HG03025 (cell line): ENCODE measurements at regions not wholly inside any gene's neighbourhood (a gene's known extent, or its start where the extent isn't known, plus 50 kb on each side); places are given as distances from the start of the nearest gene placed in this dataset.

Source experiments
- ATAC-seq: cut with Tn5 transposase; IDR thresholded peaks from one replicate; pipeline ENCODE4 v1.9.1; 2021; ENCODE audit warnings: mild to moderate bottlenecking, moderate library complexity; ENCODE audit not compliant: unreplicated experiment, low FRiP score

DNA sequence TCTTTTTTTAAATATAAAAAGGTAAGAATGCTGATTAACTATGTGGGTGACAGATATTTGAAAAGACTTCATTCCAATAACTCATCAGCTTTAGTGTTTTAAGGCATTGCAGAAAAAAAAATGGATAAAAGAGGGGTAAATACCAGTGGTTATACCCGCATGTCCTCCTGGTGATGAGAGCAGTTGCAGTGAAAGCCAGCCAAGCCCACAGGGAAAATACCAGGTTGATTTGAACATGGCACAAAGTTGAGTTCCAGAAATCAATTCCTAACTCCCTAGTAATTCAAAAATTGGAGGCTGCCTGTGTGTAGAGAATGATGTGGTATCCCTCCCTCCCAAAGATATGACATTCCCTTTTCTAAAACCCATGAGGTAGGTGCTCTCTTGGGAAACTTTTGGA is 453.2 kb upstream of the SOX9 start:
- ATAC-seq: no peak

- ATAC-seq: no peak
Measured at GRCh38 chr17:71668807-71669206, 452.0 kb upstream of the SOX9 start.

GRCh38 chr17:71677439-71677838 is 443.4 kb upstream of the SOX9 start:
- ATAC-seq: no peak

DNA sequence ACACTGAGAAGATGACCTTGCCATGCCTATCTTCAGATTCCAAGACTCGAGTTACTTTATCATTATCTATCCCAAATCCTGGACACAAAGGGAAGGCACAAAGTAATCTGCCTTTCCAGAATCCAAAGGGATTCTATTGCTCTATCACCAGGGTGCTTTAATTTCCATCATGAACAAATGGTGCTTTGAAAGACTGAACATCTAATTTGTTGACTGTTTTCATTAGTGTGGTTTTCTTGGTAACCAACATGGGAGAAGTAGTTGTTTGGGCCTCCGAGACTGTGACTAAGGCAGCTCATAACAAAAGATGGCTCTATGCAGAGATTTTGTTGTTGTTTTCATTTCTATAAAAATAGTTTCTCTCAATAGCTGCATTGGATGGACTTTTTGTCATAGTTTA is 441.0 kb upstream of the SOX9 start:
- no peak for ATAC-seq

- ATAC-seq: no peak
Measured at GRCh38 chr17:71681427-71682173, 439.2 kb upstream of the SOX9 start.

GRCh38 chr17:71682174-71682494 is 438.7 kb upstream of the SOX9 start:
- no peak for ATAC-seq

GRCh38 chr17:71689782-71690181 is 431.0 kb upstream of the SOX9 start:
- no peak for ATAC-seq

DNA sequence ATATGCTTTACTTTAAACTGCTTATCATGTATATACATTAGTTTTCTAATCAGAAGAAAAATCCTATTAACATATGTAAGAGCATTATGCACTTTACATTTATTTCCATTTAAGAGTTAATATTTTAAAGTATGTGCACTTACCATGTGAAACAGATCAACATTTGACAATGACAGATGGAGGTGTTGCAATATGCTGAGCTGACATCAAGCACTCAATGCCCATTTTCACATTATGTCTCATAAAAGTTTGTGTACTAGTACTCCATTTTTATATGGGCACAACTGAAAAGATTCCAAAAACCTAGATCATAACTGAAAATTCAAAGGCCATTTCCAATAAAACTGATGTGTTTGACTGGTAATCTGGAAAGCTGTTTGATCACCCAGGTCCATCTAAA is 420.9 kb upstream of the SOX9 start:
- ATAC-seq: no peak

DNA sequence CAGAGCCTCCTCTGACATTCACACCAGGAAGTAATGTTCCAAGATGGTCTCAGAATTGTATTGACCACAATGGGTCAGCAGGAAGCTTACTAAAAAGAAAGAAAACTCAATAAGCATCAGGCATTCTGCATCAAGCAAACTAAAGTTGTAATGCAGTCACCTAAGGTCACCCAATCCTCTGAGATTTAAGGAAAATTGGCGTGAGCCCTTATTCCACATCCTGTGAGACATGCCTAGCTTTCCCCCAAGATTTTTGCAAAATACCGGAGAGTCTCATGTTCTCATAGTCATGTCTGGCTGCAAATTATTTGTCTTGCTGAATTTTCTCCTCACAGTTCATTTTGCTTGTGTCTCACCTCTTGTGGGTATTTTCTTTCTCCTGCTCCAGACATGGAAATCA is 417.1 kb upstream of the SOX9 start:
- ATAC-seq: no peak

- no peak for ATAC-seq
Measured at GRCh38 chr17:71709271-71709890, 411.4 kb upstream of the SOX9 start.

- no peak for ATAC-seq
Measured at GRCh38 chr17:71709946-71710345, 410.9 kb upstream of the SOX9 start.

GRCh38 chr17:71710816-71711215 is 410.0 kb upstream of the SOX9 start:
- no peak for ATAC-seq

GRCh38 chr17:71713846-71714245 is 407.0 kb upstream of the SOX9 start:
- no peak for ATAC-seq

DNA sequence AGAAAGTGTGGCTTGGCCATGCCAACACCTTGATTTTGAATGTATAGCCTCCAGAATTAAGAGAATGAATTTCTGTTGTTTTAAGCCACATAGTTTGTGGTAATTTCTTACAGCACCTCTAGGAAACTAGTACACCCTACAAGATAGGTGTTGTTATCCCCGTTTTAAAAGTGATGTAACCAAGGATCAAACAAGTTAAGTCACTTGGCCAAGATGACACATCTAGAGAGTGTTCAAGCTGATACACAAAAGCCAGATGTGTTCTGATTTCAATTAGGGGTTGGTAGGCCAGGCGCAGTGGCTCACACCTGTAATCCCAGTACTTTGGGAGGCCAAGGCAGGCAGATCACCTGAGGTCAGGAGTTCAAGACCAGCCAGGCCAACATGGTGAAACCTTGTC is 396.5 kb upstream of the SOX9 start:
- ATAC-seq: no peak

DNA sequence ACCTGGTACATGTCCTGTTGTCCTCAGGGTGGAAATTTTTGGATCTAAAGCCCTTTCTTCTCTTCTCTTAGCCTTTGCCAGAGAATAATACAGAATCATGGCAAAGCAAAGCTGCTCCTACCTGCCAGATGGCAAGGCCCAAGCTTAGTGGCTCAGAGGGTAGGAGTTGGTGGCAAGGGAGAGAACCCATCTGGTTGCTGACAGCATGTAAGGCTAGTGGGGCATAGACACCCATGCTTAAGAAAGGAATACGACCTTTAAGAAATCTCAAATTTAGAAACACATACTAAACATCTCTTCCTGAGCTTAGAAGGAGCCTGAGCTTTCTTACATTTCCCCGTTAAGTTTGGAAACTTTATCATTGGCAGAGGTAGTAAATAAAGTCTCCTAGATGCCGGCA is 395.0 kb upstream of the SOX9 start:
- ATAC-seq: no peak

DNA sequence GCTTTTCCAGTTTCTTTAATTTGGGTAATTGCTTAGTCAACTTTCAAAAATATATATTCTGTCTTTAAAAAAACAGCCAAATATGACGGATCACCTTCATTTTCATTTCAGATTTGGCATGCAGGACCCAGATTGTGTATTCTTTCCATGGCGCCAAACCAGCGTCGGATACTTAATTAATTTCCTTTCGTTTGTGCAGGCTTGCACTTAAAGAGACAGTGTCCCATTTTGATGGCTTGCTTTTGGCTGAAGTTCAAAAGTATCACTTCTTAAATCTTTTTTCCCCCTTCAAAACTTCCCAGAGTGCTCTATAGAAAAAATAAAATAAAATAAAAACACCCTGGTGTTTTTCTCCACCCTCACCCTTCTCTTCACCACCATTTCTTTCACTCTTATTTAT is 394.5 kb upstream of the SOX9 start:
- ATAC-seq: no peak

DNA sequence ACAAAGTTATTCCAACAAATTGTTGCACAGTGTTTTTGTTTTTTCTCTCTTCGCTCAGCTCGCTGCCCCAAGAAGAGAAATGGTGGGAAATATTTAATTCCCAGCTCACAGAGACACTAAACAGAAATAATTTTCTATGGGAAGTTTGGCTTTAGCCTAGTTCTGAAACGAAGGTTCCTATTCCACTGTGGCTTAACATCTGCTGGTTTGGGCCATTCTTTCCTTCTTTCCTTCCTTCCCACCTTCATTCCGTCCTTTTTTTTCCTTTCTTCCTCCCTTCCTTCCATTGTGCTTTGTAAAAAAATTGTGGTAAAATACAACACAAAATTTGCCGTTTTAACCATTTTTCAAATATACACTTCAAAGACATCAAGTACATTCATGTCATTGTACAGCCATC is 393.5 kb upstream of the SOX9 start:
- ATAC-seq: no peak

DNA sequence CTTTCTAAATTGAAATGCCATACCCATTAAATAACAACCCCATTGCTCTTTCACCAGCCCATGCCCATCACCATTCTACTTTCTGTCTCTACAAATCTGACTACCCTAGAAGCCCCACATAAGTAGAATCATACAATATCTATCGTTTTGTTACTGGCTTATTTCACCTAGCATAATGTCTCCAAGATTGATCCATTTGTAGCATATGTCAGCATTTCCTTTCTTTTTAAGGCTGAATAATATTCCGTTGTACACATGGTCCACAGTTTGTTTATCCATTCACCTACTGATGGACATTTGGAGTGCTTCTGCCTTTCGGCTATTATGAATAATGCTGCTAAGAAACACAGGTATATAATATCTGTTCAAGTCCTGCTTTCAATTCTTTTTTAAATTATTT is 393.1 kb upstream of the SOX9 start:
- ATAC-seq: no peak

GRCh38 chr17:71730871-71731270 is 389.9 kb upstream of the SOX9 start:
- no peak for ATAC-seq

GRCh38 chr17:71735893-71736292 is 384.9 kb upstream of the SOX9 start:
- no peak for ATAC-seq

DNA sequence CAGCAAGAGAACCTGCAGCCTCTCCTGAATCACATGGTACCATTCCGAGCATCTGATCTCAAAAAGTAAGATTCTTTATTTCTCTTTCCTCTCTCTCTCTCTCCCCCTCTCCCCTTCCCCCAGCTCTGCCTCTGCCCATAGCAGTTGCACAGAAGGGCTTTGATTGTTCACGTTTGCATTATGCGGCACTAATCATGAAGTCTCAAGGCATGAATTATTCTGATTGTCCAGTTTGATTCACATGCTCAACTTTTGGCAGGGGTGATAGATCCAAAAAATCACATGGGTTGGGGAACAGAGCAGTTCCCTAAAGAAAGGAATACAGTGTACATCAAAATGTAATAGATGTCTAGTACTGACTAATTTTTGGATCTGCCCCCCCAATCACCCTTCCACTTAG is 380.0 kb upstream of the SOX9 start:
- ATAC-seq: no peak

- no peak for ATAC-seq
Measured at GRCh38 chr17:71741836-71742235, 379.0 kb upstream of the SOX9 start.

DNA sequence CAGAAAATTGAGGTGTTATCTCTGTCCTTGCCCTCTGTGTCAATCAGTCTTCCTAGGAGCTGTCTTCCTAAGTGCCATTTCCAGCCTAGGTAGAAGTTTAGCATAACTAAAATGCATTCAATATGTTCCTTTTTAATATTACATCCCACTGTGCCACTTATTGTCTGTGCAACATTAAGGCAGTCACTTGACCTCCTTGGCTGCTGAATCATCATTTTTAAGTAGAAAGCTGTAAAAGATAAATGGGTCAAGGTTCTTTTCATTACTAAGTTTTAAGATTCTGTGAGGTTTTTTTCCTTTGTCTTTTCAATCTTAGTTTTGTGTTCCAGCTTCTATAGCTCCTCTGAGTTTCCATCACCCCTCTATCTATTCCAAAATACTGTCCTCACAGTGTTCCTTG is 371.9 kb upstream of the SOX9 start:
- ATAC-seq: no peak
